ENCODE measurements at regions not wholly inside any gene's neighbourhood (a gene's known extent, or its start where the extent isn't known, plus 50 kb on each side); places are given as distances from the start of the nearest gene placed in this dataset.

DNA sequence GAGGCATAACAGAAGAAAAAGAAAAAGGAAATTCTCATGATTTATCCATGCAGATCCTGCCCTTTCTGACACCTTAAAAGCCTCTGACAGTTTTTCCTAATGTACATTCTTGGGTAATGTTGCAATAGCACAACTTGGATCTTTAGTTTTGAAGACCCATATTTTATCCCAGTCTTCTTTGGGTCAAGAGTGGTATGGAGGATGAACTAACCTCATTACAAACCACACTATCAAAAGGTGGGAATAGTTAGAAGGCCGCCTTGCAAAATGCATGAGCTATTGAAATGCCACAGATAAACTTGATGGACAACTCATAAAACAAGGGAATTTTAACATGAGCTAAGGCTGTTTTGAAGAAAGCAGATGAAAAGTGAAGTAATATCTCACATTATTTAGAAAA lies 1479.8 kb upstream of the ACVR2A start:
- TF ChIP-seq, protein P1, sequence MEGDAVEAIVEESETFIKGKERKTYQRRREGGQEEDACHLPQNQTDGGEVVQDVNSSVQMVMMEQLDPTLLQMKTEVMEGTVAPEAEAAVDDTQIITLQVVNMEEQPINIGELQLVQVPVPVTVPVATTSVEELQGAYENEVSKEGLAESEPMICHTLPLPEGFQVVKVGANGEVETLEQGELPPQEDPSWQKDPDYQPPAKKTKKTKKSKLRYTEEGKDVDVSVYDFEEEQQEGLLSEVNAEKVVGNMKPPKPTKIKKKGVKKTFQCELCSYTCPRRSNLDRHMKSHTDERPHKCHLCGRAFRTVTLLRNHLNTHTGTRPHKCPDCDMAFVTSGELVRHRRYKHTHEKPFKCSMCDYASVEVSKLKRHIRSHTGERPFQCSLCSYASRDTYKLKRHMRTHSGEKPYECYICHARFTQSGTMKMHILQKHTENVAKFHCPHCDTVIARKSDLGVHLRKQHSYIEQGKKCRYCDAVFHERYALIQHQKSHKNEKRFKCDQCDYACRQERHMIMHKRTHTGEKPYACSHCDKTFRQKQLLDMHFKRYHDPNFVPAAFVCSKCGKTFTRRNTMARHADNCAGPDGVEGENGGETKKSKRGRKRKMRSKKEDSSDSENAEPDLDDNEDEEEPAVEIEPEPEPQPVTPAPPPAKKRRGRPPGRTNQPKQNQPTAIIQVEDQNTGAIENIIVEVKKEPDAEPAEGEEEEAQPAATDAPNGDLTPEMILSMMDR (IDR thresholded peaks at IDR 0.05): no peak
- TF ChIP-seq POLR2A (IDR thresholded peaks at IDR 0.05): no peak
